Neural cell (in vitro differentiated cells): ENCODE measurements at regions not wholly inside any gene's neighbourhood (a gene's known extent, or its start where the extent isn't known, plus 50 kb on each side); places are given as distances from the start of the nearest gene placed in this dataset.

Experiments
- H2AFZ ChIP-seq: fragments of 200-600, 300-800 bp; sonication (generic), shearing (Covaris generic); 2 replicates; pipeline ENCODE4 v1.6.0; 2014; ENCODE audit warnings: low read depth, mild to moderate bottlenecking, antibody characterized with exemption, low read length, moderate library complexity
- H3F3A ChIP-seq: fragments of 200-600 bp; shearing (Covaris generic); 2 replicates; pipeline ENCODE4 v1.6.1; 2016; ENCODE audit warnings: mild to moderate bottlenecking, moderate library complexity, mixed read lengths, antibody characterized with exemption, low read length; ENCODE audit not compliant: insufficient read depth, poor library complexity, severe bottlenecking
- H3K27ac ChIP-seq: fragments of 200-600, 300-800 bp; sonication (generic), shearing (Covaris generic); 2 replicates; pipeline ENCODE4 v1.5.1; 2014; ENCODE audit warnings: mild to moderate bottlenecking, low read length, moderate library complexity
- H3K27me3 ChIP-seq: fragments of 300-800, 200-600 bp; sonication (generic), shearing (Covaris generic); 2 replicates; pipeline ENCODE4 v1.6.0; 2014; ENCODE audit warnings: mild to moderate bottlenecking, low read depth, low read length, moderate library complexity; ENCODE audit not compliant: insufficient read depth
- H3K36me3 ChIP-seq: fragments of 300-800, 200-600 bp; sonication (generic), shearing (Covaris generic); 2 replicates; pipeline ENCODE4 v1.5.1; 2014; ENCODE audit warnings: mild to moderate bottlenecking, antibody characterized with exemption, low read length, moderate library complexity; ENCODE audit not compliant: insufficient read depth
- H3K4me2 ChIP-seq: fragments of 300-800, 200-600 bp; sonication (generic), shearing (Covaris generic); 2 replicates; pipeline ENCODE4 v1.6.0; 2014; ENCODE audit warnings: mild to moderate bottlenecking, low read length
- H3K4me3 ChIP-seq: fragments of 300-800, 200-600 bp; sonication (generic), shearing (Covaris generic); 2 replicates; pipeline ENCODE4 v1.5.1; 2014; ENCODE audit warnings: mild to moderate bottlenecking, low read length, moderate library complexity
- H3K79me2 ChIP-seq: fragments of 200-600 bp; shearing (Covaris generic); replicated peaks from 2 replicates; pipeline ENCODE4 v1.6.0; 2014; ENCODE audit warnings: mild to moderate bottlenecking, low read length, moderate library complexity; ENCODE audit not compliant: insufficient read depth
- H3K9ac ChIP-seq: fragments of 300-800, 200-600 bp; sonication (generic), shearing (Covaris generic); 2 replicates; pipeline ENCODE4 v1.6.1; 2016; ENCODE audit warnings: mild to moderate bottlenecking, low read length, mixed read lengths
- H3K9me2 ChIP-seq: fragments of 200-600 bp; shearing (Covaris generic); 2 replicates; pipeline ENCODE4 v1.6.1; 2016; ENCODE audit warnings: mild to moderate bottlenecking, low read length, mixed read lengths; ENCODE audit not compliant: insufficient read depth
- H3K9me3 ChIP-seq: fragments of 200-600, 300-800 bp; sonication (generic), shearing (Covaris generic); 2 replicates; pipeline ENCODE4 v1.6.1; 2016; ENCODE audit warnings: mild to moderate bottlenecking, mixed run types, low read length, moderate library complexity, mixed read lengths
- H4K20me1 ChIP-seq: fragments of 200-600 bp; shearing (Covaris generic); 2 replicates; pipeline ENCODE4 v1.6.1; 2016; ENCODE audit warnings: mild to moderate bottlenecking, mixed run types; ENCODE audit not compliant: insufficient read depth
- EP300 ChIP-seq: fragments of 450-650 bp; conservative IDR thresholded peaks from 2 replicates; pipeline ENCODE4 v1.6.1; 2014; ENCODE audit warnings: antibody characterized with exemption, mild to moderate bottlenecking, moderate library complexity; ENCODE audit not compliant: poor library complexity, severe bottlenecking
- EZH2 ChIP-seq: fragments of 200-600, 300-800 bp; shearing (Covaris generic), sonication (generic); IDR thresholded peaks from 2 replicates; pipeline ENCODE4 v1.6.1; 2014; ENCODE audit warnings: antibody characterized with exemption, low read length, borderline replicate concordance, mild to moderate bottlenecking; ENCODE audit not compliant: insufficient read depth, poor library complexity, severe bottlenecking
- MXI1 ChIP-seq: fragments of 450-650 bp; conservative IDR thresholded peaks from 2 replicates; pipeline ENCODE4 v1.6.1; 2014; ENCODE audit warnings: antibody characterized with exemption, mild to moderate bottlenecking; ENCODE audit not compliant: poor library complexity, severe bottlenecking
- POLR2AphosphoS5 ChIP-seq: IDR thresholded peaks from 2 replicates; pipeline ENCODE4 v1.6.1; 2012
- RAD21 ChIP-seq: fragments of 450-650 bp; conservative IDR thresholded peaks from 2 replicates; pipeline ENCODE4 v1.6.1; 2014; ENCODE audit warnings: antibody characterized with exemption, mild to moderate bottlenecking, moderate library complexity
- REST ChIP-seq: IDR thresholded peaks from 2 replicates; pipeline ENCODE4 v1.6.1; 2012; ENCODE audit warnings: borderline replicate concordance
- SMC3 ChIP-seq: fragments of 450-650 bp; conservative IDR thresholded peaks from 2 replicates; pipeline ENCODE4 v1.6.1; 2014; ENCODE audit warnings: antibody characterized with exemption, mild to moderate bottlenecking, moderate library complexity; ENCODE audit not compliant: poor library complexity
- TAF1 ChIP-seq: IDR thresholded peaks from 2 replicates; pipeline ENCODE4 v1.6.1; 2012; ENCODE audit warnings: low read depth
- TF ChIP-seq, protein P1 (sequence below): fragments of 450-650 bp; IDR thresholded peaks from 2 replicates; pipeline ENCODE4 v1.5.1; 2014; ENCODE audit warnings: antibody characterized with exemption, mild to moderate bottlenecking, moderate library complexity; ENCODE audit not compliant: poor library complexity, severe bottlenecking

DNA sequence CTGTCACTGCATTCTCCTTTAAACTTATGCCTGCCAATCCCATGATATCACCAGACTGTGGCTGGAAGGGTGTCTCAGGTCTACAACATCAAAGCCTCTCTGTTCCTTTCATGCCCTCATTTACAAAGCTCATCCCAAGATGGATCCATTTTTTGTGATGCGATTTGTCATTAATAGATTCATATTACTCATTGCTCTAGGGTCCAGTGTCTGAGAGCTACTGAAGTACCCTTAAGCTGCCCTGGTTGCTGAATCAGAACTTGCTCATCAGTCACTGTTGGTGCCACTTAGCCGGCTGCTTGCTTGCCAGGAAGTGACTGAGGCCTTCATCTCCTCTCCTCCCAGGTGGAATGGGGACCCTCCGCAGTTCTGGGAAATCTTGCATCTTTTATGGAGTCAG is 395.5 kb upstream of the BOD1L1 start:
- no peak overlapping the region for H3K9ac ChIP-seq
- H3K79me2 ChIP-seq: no peaks in the 10 kb centered on the region
- TF ChIP-seq, protein P1, sequence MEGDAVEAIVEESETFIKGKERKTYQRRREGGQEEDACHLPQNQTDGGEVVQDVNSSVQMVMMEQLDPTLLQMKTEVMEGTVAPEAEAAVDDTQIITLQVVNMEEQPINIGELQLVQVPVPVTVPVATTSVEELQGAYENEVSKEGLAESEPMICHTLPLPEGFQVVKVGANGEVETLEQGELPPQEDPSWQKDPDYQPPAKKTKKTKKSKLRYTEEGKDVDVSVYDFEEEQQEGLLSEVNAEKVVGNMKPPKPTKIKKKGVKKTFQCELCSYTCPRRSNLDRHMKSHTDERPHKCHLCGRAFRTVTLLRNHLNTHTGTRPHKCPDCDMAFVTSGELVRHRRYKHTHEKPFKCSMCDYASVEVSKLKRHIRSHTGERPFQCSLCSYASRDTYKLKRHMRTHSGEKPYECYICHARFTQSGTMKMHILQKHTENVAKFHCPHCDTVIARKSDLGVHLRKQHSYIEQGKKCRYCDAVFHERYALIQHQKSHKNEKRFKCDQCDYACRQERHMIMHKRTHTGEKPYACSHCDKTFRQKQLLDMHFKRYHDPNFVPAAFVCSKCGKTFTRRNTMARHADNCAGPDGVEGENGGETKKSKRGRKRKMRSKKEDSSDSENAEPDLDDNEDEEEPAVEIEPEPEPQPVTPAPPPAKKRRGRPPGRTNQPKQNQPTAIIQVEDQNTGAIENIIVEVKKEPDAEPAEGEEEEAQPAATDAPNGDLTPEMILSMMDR: no peak
- TF ChIP-seq POLR2AphosphoS5 (no peak), EZH2 (no peak), REST (no peak), MXI1 (no peak), TAF1 (no peak), EP300 (no peak), SMC3 (no peak), RAD21 (no peak)
- H4K20me1 ChIP-seq: no peaks in the 10 kb centered on the region
- no peaks in the 10 kb centered on the region for H3K9me2 ChIP-seq
- H3K36me3 ChIP-seq: no peaks in the 10 kb centered on the region
- no peaks in the 10 kb centered on the region for H3K27me3 ChIP-seq
- no peaks in the 10 kb centered on the region for H3F3A ChIP-seq
- no peak overlapping the region for H3K27ac ChIP-seq
- H3K9me3 ChIP-seq: no peaks in the 10 kb centered on the region
- no peak overlapping the region for H3K4me3 ChIP-seq
- no peak overlapping the region for H3K4me2 ChIP-seq
- no peak overlapping the region for H2AFZ ChIP-seq

DNA sequence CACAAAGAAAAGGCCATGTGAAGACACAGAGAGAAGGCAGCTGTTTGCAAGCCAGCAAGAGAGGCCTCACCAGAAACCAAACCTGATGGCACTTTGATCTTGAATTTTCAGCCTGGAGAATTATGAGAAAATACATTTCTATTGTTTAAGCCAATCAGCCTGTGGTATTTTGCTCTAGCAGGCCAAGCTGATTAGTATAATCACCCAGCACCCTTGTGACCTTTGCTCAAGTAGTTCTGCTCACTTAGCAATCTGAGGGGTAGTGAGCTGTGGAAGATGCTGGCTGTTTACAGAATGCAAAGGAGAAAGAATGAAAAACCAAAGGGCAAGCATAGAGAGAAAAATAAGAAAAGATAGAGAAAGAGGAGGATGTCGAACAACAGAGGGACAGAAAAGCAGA is 396.4 kb upstream of the BOD1L1 start:
- no peaks in the 10 kb centered on the region for H3F3A ChIP-seq
- H3K27me3 ChIP-seq: no peaks in the 10 kb centered on the region
- no peak overlapping the region for H3K4me2 ChIP-seq
- H2AFZ ChIP-seq: no peak overlapping the region
- TF ChIP-seq, protein P1: no peak
- TF ChIP-seq REST: no peak
- TF ChIP-seq TAF1: no peak
- TF ChIP-seq RAD21: no peak
- no peak for TF ChIP-seq POLR2AphosphoS5
- TF ChIP-seq MXI1: no peak
- H3K9me2 ChIP-seq: no peaks in the 10 kb centered on the region
- H3K79me2 ChIP-seq: no peaks in the 10 kb centered on the region
- no peak overlapping the region for H3K9ac ChIP-seq
- H3K4me3 ChIP-seq: no peak overlapping the region
- H4K20me1 ChIP-seq: no peaks in the 10 kb centered on the region
- H3K36me3 ChIP-seq: no peaks in the 10 kb centered on the region
- no peak overlapping the region for H3K27ac ChIP-seq
- H3K9me3 ChIP-seq: no peaks in the 10 kb centered on the region
